Chondrocyte (in vitro differentiated cells): ENCODE measurements at regions not wholly inside any gene's neighbourhood (a gene's known extent, or its start where the extent isn't known, plus 50 kb on each side); places are given as distances from the start of the nearest gene placed in this dataset.

Experiments
- DNase-seq: peaks from one replicate; pipeline ENCODE4 v3.0.0; 2021; ENCODE audit warnings: mixed read lengths, low spot score
- H3K27ac Mint-ChIP-seq: one replicate; pipeline ENCODE4 v1.8.0; 2021; ENCODE audit warnings: mild to moderate bottlenecking, moderate library complexity, mixed read lengths; ENCODE audit not compliant: unreplicated experiment
- H3K27me3 Mint-ChIP-seq: 2 replicates; pipeline ENCODE4 v1.8.0; 2021; ENCODE audit warnings: low read depth, mixed read lengths
- H3K36me3 Mint-ChIP-seq: 2 replicates; pipeline ENCODE4 v1.8.0; 2021; ENCODE audit warnings: low read depth, mixed read lengths
- H3K4me1 Mint-ChIP-seq: 2 replicates; pipeline ENCODE4 v1.8.0; 2021; ENCODE audit warnings: low read depth, mild to moderate bottlenecking, mixed read lengths
- H3K4me3 Mint-ChIP-seq: one replicate; pipeline ENCODE4 v1.8.0; 2021; ENCODE audit warnings: mild to moderate bottlenecking, moderate library complexity, mixed read lengths; ENCODE audit not compliant: unreplicated experiment
- H3K9me3 Mint-ChIP-seq: 2 replicates; pipeline ENCODE4 v1.8.0; 2021; ENCODE audit warnings: low read depth, mixed read lengths
- TF ChIP-seq, protein P1 (sequence below): fragments of 200-600 bp; sonication (generic); IDR thresholded peaks from 2 replicates; pipeline ENCODE4 v1.5.0; 2021; ENCODE audit warnings: antibody characterized with exemption, mild to moderate bottlenecking, moderate library complexity

DNA sequence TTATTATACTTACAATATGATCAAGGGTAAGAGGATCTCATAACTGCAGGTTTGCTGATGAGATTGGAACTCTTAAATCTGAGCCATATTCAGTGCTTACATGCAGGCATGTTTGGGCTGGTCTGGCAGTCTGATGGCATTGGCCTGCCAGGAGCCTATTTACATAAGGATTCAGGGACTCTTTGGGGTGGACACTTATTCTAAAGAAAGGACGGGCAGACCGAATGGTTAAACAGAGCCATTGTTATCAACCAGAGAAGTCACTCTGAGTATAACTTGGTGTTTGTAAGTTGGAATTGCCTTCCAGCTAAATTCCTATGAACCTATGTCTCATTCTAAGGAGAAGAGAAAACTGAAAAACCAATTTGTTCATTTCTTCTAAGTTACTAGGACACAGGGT is 932.8 kb downstream of the IGSF11 start:
- H3K27me3 Mint-ChIP-seq: peaks cover 9% of the 10 kb centered on the region
- H3K27ac Mint-ChIP-seq: no peak overlapping the region
- no peak overlapping the region for H3K4me3 Mint-ChIP-seq
- no peak for DNase-seq
- no peaks in the 10 kb centered on the region for H3K4me1 Mint-ChIP-seq
- TF ChIP-seq, protein P1, sequence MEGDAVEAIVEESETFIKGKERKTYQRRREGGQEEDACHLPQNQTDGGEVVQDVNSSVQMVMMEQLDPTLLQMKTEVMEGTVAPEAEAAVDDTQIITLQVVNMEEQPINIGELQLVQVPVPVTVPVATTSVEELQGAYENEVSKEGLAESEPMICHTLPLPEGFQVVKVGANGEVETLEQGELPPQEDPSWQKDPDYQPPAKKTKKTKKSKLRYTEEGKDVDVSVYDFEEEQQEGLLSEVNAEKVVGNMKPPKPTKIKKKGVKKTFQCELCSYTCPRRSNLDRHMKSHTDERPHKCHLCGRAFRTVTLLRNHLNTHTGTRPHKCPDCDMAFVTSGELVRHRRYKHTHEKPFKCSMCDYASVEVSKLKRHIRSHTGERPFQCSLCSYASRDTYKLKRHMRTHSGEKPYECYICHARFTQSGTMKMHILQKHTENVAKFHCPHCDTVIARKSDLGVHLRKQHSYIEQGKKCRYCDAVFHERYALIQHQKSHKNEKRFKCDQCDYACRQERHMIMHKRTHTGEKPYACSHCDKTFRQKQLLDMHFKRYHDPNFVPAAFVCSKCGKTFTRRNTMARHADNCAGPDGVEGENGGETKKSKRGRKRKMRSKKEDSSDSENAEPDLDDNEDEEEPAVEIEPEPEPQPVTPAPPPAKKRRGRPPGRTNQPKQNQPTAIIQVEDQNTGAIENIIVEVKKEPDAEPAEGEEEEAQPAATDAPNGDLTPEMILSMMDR: no peak
- H3K9me3 Mint-ChIP-seq: no peaks in the 10 kb centered on the region
- H3K36me3 Mint-ChIP-seq: no peaks in the 10 kb centered on the region

DNA sequence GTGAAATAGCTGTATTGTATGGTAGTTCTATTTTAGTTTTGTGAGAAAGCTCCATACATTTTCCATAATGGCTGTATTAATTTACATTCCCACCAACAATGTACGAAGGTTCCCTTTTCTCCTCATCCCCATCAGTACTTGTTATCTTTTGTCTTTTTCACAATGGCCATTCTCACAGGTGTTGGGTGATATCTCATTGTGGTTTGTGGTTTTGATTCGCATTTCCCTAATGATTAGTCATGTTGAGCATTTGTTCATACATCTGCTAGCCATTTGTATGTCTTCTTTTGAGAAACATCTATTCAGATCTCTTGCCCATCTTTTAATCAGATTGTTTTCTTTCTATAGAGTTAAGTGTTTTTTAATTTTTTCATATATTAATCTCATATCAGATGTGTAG is 931.9 kb downstream of the IGSF11 start:
- H3K27ac Mint-ChIP-seq: no peak overlapping the region
- no peaks in the 10 kb centered on the region for H3K36me3 Mint-ChIP-seq
- TF ChIP-seq, protein P1: no peak
- peaks cover 9% of the 10 kb centered on the region for H3K27me3 Mint-ChIP-seq
- H3K9me3 Mint-ChIP-seq: no peaks in the 10 kb centered on the region
- no peaks in the 10 kb centered on the region for H3K4me1 Mint-ChIP-seq
- H3K4me3 Mint-ChIP-seq: no peak overlapping the region
- DNase-seq: no peak

DNA sequence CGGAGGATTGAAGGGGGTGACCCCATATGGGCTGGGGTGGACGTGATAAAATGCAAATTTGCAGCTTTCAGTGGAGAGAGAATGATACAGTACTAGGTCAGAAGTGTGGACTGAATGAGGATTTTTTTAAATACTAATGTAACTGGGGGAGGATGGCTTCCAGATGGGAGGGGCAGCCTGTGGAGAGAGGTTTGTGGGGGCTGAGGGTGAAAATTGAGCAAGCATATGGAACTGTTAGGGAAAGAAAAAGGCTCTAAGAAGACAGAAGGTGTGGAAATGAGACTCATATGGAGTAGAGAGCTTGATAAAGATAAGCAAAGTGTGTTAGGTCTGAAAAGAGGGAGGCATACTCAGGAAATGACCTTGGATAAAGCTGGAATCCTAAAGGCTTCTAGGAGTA is 926.4 kb downstream of the IGSF11 start:
- no peaks in the 10 kb centered on the region for H3K4me1 Mint-ChIP-seq
- no peaks in the 10 kb centered on the region for H3K36me3 Mint-ChIP-seq

DNA sequence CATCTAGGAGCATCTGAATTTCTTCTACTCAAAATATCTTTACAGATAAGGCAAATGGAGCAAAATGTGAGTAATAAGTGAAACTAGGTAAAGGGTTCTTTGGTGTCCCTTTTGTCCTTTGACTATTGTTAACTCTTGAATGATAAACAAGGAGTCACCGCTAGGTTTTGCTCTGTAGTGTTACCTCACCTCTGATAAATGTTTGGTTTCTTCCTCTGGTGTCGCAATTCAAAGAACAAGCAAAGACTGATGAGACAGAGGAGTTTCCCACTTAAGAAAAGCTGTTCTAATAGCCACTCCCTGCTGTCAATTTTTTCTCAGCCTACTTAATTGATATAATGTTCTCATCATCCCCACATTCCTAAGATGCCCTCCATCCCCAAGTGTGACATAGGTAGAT is 925.9 kb downstream of the IGSF11 start:
- Mint-ChIP-seq H3K27me3 (peaks cover 7% of the 10 kb centered on the region), H3K9me3 (no peaks in the 10 kb centered on the region)

More for the DNA sequence above, 926.4 kb downstream of the IGSF11 start:
- TF ChIP-seq, protein P1: no peak
- Mint-ChIP-seq H3K27me3 (peaks cover 7% of the 10 kb centered on the region), H3K4me3 (no peak overlapping the region), H3K27ac (no peak overlapping the region), H3K9me3 (no peaks in the 10 kb centered on the region)
- DNase-seq: no peak

DNA sequence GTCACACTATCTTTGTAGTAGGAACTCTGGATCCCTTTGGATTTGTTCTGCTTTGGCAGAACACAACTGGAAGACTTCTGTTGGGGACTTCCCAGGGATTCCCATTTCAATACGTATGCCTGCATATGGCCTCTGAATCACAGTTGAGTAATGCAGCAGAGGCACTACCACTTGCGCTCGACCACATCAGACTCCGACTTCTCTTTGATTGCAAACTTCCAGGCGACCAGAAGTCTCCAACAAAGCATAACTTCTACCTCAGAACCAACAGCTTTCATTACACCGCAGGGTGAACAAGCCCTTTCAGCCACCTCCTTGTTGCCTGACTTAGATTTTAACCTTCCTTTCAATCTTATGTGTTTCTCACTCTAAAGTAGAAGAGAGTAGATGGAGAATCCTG is 924.4 kb downstream of the IGSF11 start:
- H3K27me3 Mint-ChIP-seq: peaks cover 7% of the 10 kb centered on the region
- H3K27ac Mint-ChIP-seq: no peak overlapping the region
- no peaks in the 10 kb centered on the region for H3K4me1 Mint-ChIP-seq

More for the DNA sequence above, 925.9 kb downstream of the IGSF11 start:
- H3K4me3 Mint-ChIP-seq: no peak overlapping the region
- DNase-seq: no peak
- TF ChIP-seq, protein P1: no peak
- no peaks in the 10 kb centered on the region for H3K36me3 Mint-ChIP-seq
- H3K27ac Mint-ChIP-seq: no peak overlapping the region
- no peaks in the 10 kb centered on the region for H3K4me1 Mint-ChIP-seq

More for the DNA sequence above, 924.4 kb downstream of the IGSF11 start:
- Mint-ChIP-seq H3K9me3 (no peaks in the 10 kb centered on the region), H3K36me3 (no peaks in the 10 kb centered on the region), H3K4me3 (no peak overlapping the region)
- no peak for DNase-seq
- TF ChIP-seq, protein P1: no peak
